ENCODE measurements at regions not wholly inside any gene's neighbourhood (a gene's known extent, or its start where the extent isn't known, plus 50 kb on each side); places are given as distances from the start of the nearest gene placed in this dataset.

- Histone ChIP-seq H3K9me3 (ENCODE audit: low read depth) (no peaks in the 10 kb centered on the region), H3K9me2 (replicated peaks; ENCODE audit: insufficient read depth) (no peaks in the 10 kb centered on the region), H3K27ac (no peak overlapping the region), H3K36me3 (replicated peaks; ENCODE audit: insufficient read depth, low read depth) (no peaks in the 10 kb centered on the region), H3K4me3 (no peak overlapping the region), H3K27me3 (peaks cover 96% of the 10 kb centered on the region), H2AFZ (peak overlapping the region; percentile 35), H4K20me1 (ENCODE audit: insufficient read depth, poor library complexity, severe bottlenecking) (no peaks in the 10 kb centered on the region), H3K4me2 (peak overlapping the region; percentile 23), H3K79me2 (no peaks in the 10 kb centered on the region), H3K4me1 (ENCODE audit: insufficient read depth) (peaks cover 14% of the 10 kb centered on the region)
- WGBS (ENCODE audit: low lambda C conversion rate, missing lambda C conversion rate) = 6% methylated on average over 25 of the region's 25 CpGs
- TF ChIP-seq EZH2 (IDR thresholded peaks at IDR 0.05; ENCODE audit: borderline replicate concordance) (peak; percentile 94), EZH2phosphoT487 (IDR thresholded peaks at IDR 0.05; ENCODE audit: low read depth, severe bottlenecking, unreplicated experiment) (no peak)
- no peak for DNase-seq (ENCODE audit: low spot score)
Measured at GRCh38 chr4:41878991-41879491, 56.2 kb upstream of the TMEM33 start.

DNA sequence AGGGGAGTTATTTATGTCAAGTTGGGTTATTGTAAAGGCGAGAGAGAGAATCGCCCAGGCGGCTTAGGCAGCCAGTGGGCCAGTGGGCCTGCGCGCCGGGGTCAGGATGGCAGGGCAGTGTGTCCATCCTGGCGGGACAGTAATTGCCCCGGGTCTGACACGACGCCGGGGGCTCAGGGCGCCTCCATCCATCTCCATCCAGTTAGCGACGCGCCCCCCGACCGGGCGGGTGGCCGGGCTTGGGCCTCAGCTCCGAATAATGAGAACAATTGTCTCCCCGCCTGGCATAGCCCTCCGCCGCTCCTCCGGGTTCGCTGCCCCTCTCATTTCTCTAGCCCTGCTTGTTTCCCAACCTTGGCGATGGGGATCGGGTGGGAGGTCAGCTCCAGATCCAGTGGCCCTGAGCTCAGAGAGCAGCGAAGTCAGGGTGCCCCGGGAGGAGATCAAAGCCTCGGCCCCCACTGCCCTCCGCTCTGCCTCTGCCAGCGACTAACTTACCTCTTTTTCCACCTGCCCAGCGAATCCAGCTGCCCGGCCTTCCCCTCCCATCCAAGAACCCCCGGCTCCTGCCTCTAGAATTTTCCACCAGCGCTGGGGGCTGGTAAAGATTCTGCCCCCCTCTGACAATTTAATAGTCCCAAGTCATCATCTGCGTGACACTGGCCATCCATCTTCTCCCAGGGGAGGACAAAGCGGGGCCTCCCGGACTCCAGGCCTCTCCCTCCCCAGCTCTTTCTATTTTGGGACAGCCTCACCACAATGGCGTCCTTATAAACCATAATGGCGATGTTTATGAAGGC, 56.9 kb upstream of the TMEM33 start:
- Histone ChIP-seq H3K4me3 (no peak overlapping the region), H3K9me3 (ENCODE audit: low read depth) (no peaks in the 10 kb centered on the region), H3K27ac (no peak overlapping the region), H3K36me3 (replicated peaks; ENCODE audit: insufficient read depth, low read depth) (no peaks in the 10 kb centered on the region), H3K79me2 (no peaks in the 10 kb centered on the region), H3K9me2 (replicated peaks; ENCODE audit: insufficient read depth) (no peaks in the 10 kb centered on the region), H3K27me3 (peaks cover 98% of the 10 kb centered on the region), H3K4me2 (no peak overlapping the region), H4K20me1 (ENCODE audit: insufficient read depth, poor library complexity, severe bottlenecking) (no peaks in the 10 kb centered on the region), H2AFZ (no peak overlapping the region), H3K4me1 (ENCODE audit: insufficient read depth) (peaks cover 14% of the 10 kb centered on the region)
- WGBS (ENCODE audit: low lambda C conversion rate, missing lambda C conversion rate) = 14% methylated on average over 41 of the region's 41 CpGs
- no peak for DNase-seq (ENCODE audit: low spot score)
- TF ChIP-seq EZH2phosphoT487 (IDR thresholded peaks at IDR 0.05; ENCODE audit: low read depth, severe bottlenecking, unreplicated experiment) (no peak), EZH2 (IDR thresholded peaks at IDR 0.05; ENCODE audit: borderline replicate concordance) (no peak)
- TF ChIP-seq, protein P1, sequence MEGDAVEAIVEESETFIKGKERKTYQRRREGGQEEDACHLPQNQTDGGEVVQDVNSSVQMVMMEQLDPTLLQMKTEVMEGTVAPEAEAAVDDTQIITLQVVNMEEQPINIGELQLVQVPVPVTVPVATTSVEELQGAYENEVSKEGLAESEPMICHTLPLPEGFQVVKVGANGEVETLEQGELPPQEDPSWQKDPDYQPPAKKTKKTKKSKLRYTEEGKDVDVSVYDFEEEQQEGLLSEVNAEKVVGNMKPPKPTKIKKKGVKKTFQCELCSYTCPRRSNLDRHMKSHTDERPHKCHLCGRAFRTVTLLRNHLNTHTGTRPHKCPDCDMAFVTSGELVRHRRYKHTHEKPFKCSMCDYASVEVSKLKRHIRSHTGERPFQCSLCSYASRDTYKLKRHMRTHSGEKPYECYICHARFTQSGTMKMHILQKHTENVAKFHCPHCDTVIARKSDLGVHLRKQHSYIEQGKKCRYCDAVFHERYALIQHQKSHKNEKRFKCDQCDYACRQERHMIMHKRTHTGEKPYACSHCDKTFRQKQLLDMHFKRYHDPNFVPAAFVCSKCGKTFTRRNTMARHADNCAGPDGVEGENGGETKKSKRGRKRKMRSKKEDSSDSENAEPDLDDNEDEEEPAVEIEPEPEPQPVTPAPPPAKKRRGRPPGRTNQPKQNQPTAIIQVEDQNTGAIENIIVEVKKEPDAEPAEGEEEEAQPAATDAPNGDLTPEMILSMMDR (IDR thresholded peaks at IDR 0.05; ENCODE audit: poor library complexity) = no peak

DNA sequence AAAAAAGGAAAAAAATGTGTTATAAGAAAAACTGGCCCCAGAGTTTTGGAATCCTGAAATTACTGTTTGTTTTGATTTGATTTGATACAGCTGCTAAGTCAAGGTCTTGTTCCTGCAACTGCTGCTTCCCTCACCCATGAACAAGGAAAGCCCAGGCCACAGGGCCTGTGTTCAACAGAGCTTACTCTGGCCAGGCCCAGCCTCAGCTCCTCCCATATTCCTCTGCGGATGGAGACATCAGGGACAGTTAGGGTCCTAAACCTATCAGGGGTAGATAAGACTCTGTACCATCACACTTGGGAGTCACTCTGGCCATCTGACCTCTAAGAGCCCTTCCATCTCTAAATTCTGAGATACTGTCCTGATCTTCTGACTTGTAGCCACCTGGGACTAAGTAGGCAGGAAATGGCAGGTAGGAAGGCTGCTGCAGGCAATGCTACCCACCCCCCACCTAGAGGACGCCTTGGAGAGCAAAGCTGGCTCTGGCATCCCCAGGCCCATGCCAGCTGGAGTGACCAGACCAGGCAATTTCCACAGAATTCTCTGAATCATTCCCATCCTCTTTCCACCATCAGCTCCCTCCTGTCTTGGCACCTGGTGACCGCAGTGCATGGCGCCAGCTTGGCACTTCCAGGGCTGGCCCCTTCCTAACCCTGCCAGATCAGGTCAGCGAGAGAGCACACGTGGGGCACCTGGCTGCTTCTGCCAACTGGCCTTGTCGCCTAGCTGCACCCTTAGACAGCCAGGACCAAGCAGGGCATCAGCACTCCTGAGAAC, 58.0 kb upstream of the TMEM33 start:
- 68% methylated on average over 7 of the region's 7 CpGs for WGBS (ENCODE audit: low lambda C conversion rate, missing lambda C conversion rate)
- H3K36me3 ChIP-seq (replicated peaks; ENCODE audit: insufficient read depth, low read depth) = no peaks in the 10 kb centered on the region
- no peaks in the 10 kb centered on the region for H3K79me2 ChIP-seq
- H3K4me2 ChIP-seq = no peak overlapping the region
- TF ChIP-seq EZH2phosphoT487 (IDR thresholded peaks at IDR 0.05; ENCODE audit: low read depth, severe bottlenecking, unreplicated experiment) = no peak
- no peak for TF ChIP-seq EZH2 (IDR thresholded peaks at IDR 0.05; ENCODE audit: borderline replicate concordance)
- TF ChIP-seq, protein P1 (IDR thresholded peaks at IDR 0.05; ENCODE audit: poor library complexity) = no peak
- DNase-seq (ENCODE audit: low spot score) = no peak
- H3K4me3 ChIP-seq = no peak overlapping the region
- H3K9me3 ChIP-seq (ENCODE audit: low read depth) = no peaks in the 10 kb centered on the region
- H3K27me3 ChIP-seq = peaks cover 100% of the 10 kb centered on the region
- H3K9me2 ChIP-seq (replicated peaks; ENCODE audit: insufficient read depth) = no peaks in the 10 kb centered on the region
- H3K27ac ChIP-seq = no peak overlapping the region
- peaks cover 13% of the 10 kb centered on the region for H3K4me1 ChIP-seq (ENCODE audit: insufficient read depth)
- H2AFZ ChIP-seq = no peak overlapping the region
- no peaks in the 10 kb centered on the region for H4K20me1 ChIP-seq (ENCODE audit: insufficient read depth, poor library complexity, severe bottlenecking)

GRCh38 chr4:41874873-41875272, 60.4 kb upstream of the TMEM33 start:
- H3K4me2 ChIP-seq = no peak overlapping the region
- no peak for DNase-seq (ENCODE audit: low spot score)
- peaks cover 100% of the 10 kb centered on the region for H3K27me3 ChIP-seq
- no peaks in the 10 kb centered on the region for H3K4me1 ChIP-seq (ENCODE audit: insufficient read depth)
- no peak overlapping the region for H2AFZ ChIP-seq
- TF ChIP-seq EZH2 (IDR thresholded peaks at IDR 0.05; ENCODE audit: borderline replicate concordance) = no peak
- TF ChIP-seq, protein P1 (IDR thresholded peaks at IDR 0.05; ENCODE audit: poor library complexity) = no peak
- no peak for TF ChIP-seq EZH2phosphoT487 (IDR thresholded peaks at IDR 0.05; ENCODE audit: low read depth, severe bottlenecking, unreplicated experiment)
- H4K20me1 ChIP-seq (ENCODE audit: insufficient read depth, poor library complexity, severe bottlenecking) = no peaks in the 10 kb centered on the region
- H3K4me3 ChIP-seq = no peak overlapping the region
- no peaks in the 10 kb centered on the region for H3K9me3 ChIP-seq (ENCODE audit: low read depth)
- H3K79me2 ChIP-seq = no peaks in the 10 kb centered on the region
- no peaks in the 10 kb centered on the region for H3K9me2 ChIP-seq (replicated peaks; ENCODE audit: insufficient read depth)
- no peak overlapping the region for H3K27ac ChIP-seq
- no peaks in the 10 kb centered on the region for H3K36me3 ChIP-seq (replicated peaks; ENCODE audit: insufficient read depth, low read depth)

Data from hepatocyte (in vitro differentiated cells).